CD4-positive, alpha-beta T cell (primary cell): ENCODE measurements at regions not wholly inside any gene's neighbourhood (a gene's known extent, or its start where the extent isn't known, plus 50 kb on each side); places are given as distances from the start of the nearest gene placed in this dataset.
A peak's percentile ranks its signal among the peaks of the same experiment; 100 is the strongest.

Source experiments
- ATAC-seq: fragments of 200-7000 bp; cut with Tn5 transposase; one replicate; pipeline ENCODE4 v1.10.0; 2022; ENCODE audit warnings: mild to moderate bottlenecking; ENCODE audit not compliant: poor library complexity
- CTCF ChIA-PET: fragments of 350-600 bp; sonication (Branson Sonifier 250); formaldehyde crosslinking; loops from one replicate; lab custom pipeline; 2021; ENCODE audit warnings: antibody characterized with exemption, inconsistent platforms; lab: Charles Lee
- POLR2A ChIA-PET: fragments of 350-600 bp; sonication (Branson Sonifier 250); formaldehyde crosslinking; loops from one replicate; lab custom pipeline; 2021; ENCODE audit warnings: antibody characterized with exemption, inconsistent platforms; lab: Charles Lee
- DNase-seq, 14 experiments: peaks; one replicate each; pipeline ENCODE4 v3.0.0-alpha.2; 2013 to 2020; ENCODE audit warnings: mixed read lengths in 2 of 14
- H3K27ac ChIP-seq, 2 donors: one replicate each; pipeline versions ENCODE4 v1.5.1 to v1.7.0; 2013; ENCODE audit warnings: low read length in 2 of 2, low read depth in 1 of 2, mild to moderate bottlenecking in 1 of 2
- H3K27me3 ChIP-seq, 2 experiments: 1 replicate in 1 of 2; 2 replicates in 1 of 2; pipeline versions ENCODE4 v1.6.1 to v1.7.0; 2013; ENCODE audit warnings: low read length in 2 of 2, control low read depth in 1 of 2, mild to moderate bottlenecking in 1 of 2, moderate library complexity in 1 of 2; ENCODE audit not compliant: insufficient read depth in 2 of 2, control insufficient read depth in 1 of 2
- H3K36me3 ChIP-seq: one replicate; pipeline ENCODE4 v1.6.1; 2013; ENCODE audit warnings: low read length, control low read depth; ENCODE audit not compliant: insufficient read depth
- H3K4me1 ChIP-seq: one replicate; pipeline ENCODE4 v1.6.1; 2013; ENCODE audit warnings: low read length, control low read depth; ENCODE audit not compliant: insufficient read depth
- H3K4me3 ChIP-seq: one replicate; pipeline ENCODE4 v1.5.1; 2013; ENCODE audit warnings: mild to moderate bottlenecking, low read length, moderate library complexity
- H3K9me3 ChIP-seq, 2 experiments: 1 replicate in 1 of 2; 2 replicates in 1 of 2; pipeline versions ENCODE4 v1.6.1 to v1.7.0; 2013; ENCODE audit warnings: low read length in 2 of 2, mild to moderate bottlenecking in 2 of 2, control low read depth in 1 of 2, moderate library complexity in 1 of 2; ENCODE audit not compliant: control insufficient read depth in 1 of 2, insufficient read depth in 1 of 2
- H3K27ac Mint-ChIP-seq: one replicate; pipeline ENCODE4 v1.8.0; 2020; ENCODE audit warnings: mixed read lengths
- H3K27me3 Mint-ChIP-seq: one replicate; pipeline ENCODE4 v1.8.0; 2021; ENCODE audit warnings: mixed read lengths
- H3K36me3 Mint-ChIP-seq: one replicate; pipeline ENCODE4 v1.8.0; 2021; ENCODE audit warnings: low read depth, mixed read lengths
- H3K4me1 Mint-ChIP-seq: one replicate; pipeline ENCODE4 v1.8.0; 2021; ENCODE audit warnings: low read depth, mixed read lengths
- H3K4me3 Mint-ChIP-seq: one replicate; pipeline ENCODE4 v1.8.0; 2020; ENCODE audit warnings: mild to moderate bottlenecking, mixed read lengths
- H3K9me3 Mint-ChIP-seq: one replicate; pipeline ENCODE4 v1.8.0; 2020; ENCODE audit warnings: mixed read lengths
- intact Hi-C, 2 experiments: fragments of 100-400 bp; cut with DNase I in 1 of 2; cut with micrococcal nuclease in 1 of 2; formaldehyde crosslinking; loops; one replicate each; pipeline versions ENCODE4 v1.15.1 to v1.9.0; 2023 to 2025; cut with DNase I, micrococcal nuclease
- TF ChIP-seq, protein P1 (sequence below): fragments of 200-600 bp; IDR thresholded peaks from one replicate; pipeline ENCODE4 v1.8.0; 2022; ENCODE audit warnings: antibody characterized with exemption, mild to moderate bottlenecking

DNA sequence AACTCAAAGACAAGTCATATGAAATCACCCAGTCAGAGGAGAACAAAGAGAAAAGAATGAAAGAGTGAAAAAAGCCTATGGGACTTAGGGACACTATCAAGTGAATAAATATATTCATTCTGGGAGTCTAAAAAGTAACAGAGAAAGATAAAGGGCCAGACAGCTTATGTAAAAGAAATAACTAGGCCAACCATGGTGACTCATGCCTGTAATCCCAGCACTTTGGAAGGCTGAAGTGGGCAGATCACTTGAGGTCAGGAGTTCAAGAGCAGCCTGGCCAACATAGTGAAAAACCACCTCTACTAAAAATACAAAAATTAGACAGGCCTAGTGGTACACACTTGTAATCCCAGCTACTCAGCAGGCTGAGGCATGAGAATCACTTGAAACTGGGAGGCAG, 154.7 kb upstream of the TMEM106B start:
- no peaks in the 10 kb centered on the region for H3K36me3 ChIP-seq
- Mint-ChIP-seq H3K4me3 (no peak overlapping the region), H3K4me1 (no peaks in the 10 kb centered on the region), H3K9me3 (peaks cover 9% of the 10 kb centered on the region), H3K36me3 (no peaks in the 10 kb centered on the region), H3K27me3 (peaks cover 6% of the 10 kb centered on the region), H3K27ac (no peak overlapping the region)
- H3K27me3 ChIP-seq = no peaks in the 10 kb centered on the region
- no peak overlapping the region for H3K4me3 ChIP-seq
- ATAC-seq (no peak), DNase-seq (no peak)
- TF ChIP-seq, protein P1, sequence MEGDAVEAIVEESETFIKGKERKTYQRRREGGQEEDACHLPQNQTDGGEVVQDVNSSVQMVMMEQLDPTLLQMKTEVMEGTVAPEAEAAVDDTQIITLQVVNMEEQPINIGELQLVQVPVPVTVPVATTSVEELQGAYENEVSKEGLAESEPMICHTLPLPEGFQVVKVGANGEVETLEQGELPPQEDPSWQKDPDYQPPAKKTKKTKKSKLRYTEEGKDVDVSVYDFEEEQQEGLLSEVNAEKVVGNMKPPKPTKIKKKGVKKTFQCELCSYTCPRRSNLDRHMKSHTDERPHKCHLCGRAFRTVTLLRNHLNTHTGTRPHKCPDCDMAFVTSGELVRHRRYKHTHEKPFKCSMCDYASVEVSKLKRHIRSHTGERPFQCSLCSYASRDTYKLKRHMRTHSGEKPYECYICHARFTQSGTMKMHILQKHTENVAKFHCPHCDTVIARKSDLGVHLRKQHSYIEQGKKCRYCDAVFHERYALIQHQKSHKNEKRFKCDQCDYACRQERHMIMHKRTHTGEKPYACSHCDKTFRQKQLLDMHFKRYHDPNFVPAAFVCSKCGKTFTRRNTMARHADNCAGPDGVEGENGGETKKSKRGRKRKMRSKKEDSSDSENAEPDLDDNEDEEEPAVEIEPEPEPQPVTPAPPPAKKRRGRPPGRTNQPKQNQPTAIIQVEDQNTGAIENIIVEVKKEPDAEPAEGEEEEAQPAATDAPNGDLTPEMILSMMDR = no peak
- intact Hi-C loops = no loop called here
- H3K27ac ChIP-seq = no peak overlapping the region
- H3K9me3 ChIP-seq = peaks cover 5 to 12% of the 10 kb centered on the region in 2 experiments
- CTCF ChIA-PET = no interaction called here
- no peaks in the 10 kb centered on the region for H3K4me1 ChIP-seq
- POLR2A ChIA-PET = no interaction called here

DNA sequence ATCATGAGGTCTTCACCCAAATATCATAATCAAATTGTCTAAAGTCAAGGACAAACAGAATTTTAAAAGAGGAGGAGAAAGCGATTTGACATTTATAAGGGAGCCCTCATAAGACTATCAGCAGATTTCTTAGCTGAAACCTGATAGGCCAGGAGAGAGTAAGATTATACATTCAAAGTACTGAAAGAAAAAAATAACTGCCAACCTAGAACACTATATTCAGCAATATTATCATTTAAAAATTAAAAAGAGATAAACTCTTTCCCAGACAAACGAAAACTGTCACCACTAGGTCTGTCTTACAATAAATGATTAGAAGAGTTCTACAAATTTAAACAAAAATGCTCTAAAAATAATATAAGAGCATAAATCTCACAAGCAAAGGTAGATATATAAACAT, 154.1 kb upstream of the TMEM106B start:
- CTCF ChIA-PET = no interaction called here
- Mint-ChIP-seq H3K27me3 (peaks cover 6% of the 10 kb centered on the region), H3K36me3 (no peaks in the 10 kb centered on the region), H3K27ac (no peak overlapping the region), H3K4me3 (no peak overlapping the region), H3K9me3 (peaks cover 9% of the 10 kb centered on the region), H3K4me1 (no peaks in the 10 kb centered on the region)
- H3K4me3 ChIP-seq = no peak overlapping the region
- no peaks in the 10 kb centered on the region for H3K27me3 ChIP-seq
- TF ChIP-seq, protein P1 = no peak
- intact Hi-C loops = no loop called here
- H3K36me3 ChIP-seq = no peaks in the 10 kb centered on the region
- POLR2A ChIA-PET = no interaction called here
- no peak for ATAC-seq
- DNase-seq = no peak
- no peak overlapping the region for H3K27ac ChIP-seq
- H3K9me3 ChIP-seq = peaks cover 5 to 12% of the 10 kb centered on the region in 2 experiments
- H3K4me1 ChIP-seq = no peaks in the 10 kb centered on the region

GRCh38 chr7:12062062-12062461, 149.0 kb upstream of the TMEM106B start:
- ChIA-PET POLR2A (no interaction called here), CTCF (interaction anchor here (1.2 kb wide), 1 partner anchor 260 kb away, joined by 7 read pairs; no protein-coding TSS in a partner anchor)
- DNase-seq (peak in 2 of 14 experiments; percentile 12 to 18), ATAC-seq (no peak)
- H3K9me3 Mint-ChIP-seq = peaks cover 4% of the 10 kb centered on the region
- H3K4me1 ChIP-seq = no peaks in the 10 kb centered on the region
- H3K27ac ChIP-seq = no peak overlapping the region
- H3K4me3 Mint-ChIP-seq = no peak overlapping the region
- TF ChIP-seq, protein P1 = no peak
- intact Hi-C loops = no loop called here
- H3K36me3 Mint-ChIP-seq = no peaks in the 10 kb centered on the region
- no peaks in the 10 kb centered on the region for H3K27me3 Mint-ChIP-seq
- no peaks in the 10 kb centered on the region for H3K27me3 ChIP-seq
- H3K9me3 ChIP-seq = peaks cover 0 to 4% of the 10 kb centered on the region in 2 experiments
- H3K4me3 ChIP-seq = no peak overlapping the region
- no peak overlapping the region for H3K27ac Mint-ChIP-seq
- no peaks in the 10 kb centered on the region for H3K36me3 ChIP-seq
- no peaks in the 10 kb centered on the region for H3K4me1 Mint-ChIP-seq
